ENCODE measurements at regions not wholly inside any gene's neighbourhood (a gene's known extent, or its start where the extent isn't known, plus 50 kb on each side); places are given as distances from the start of the nearest gene placed in this dataset.

DNA sequence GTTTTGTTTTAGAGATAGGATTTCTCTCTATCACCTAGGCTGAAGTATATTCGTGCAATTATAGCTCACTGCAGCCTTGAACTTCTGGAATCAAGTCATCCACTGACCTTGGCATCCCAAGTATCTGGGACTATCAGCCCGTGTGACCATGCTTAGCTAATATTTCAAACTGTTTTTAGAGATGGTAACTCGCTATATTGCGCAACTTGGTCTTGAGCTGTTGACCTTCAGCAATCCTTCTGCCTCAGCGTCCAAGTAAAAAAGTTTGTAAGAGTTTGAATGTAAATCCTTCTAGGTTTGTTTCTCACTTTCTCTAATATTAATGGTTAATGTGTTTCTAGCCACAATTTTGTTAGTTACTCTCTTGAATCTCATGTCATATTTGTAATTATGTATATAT lies 1243.5 kb upstream of the CADM2 start:
- no peaks in the 10 kb centered on the region for H3K79me2 ChIP-seq (replicated peaks; ENCODE audit: insufficient read depth, low read length)
- no peak overlapping the region for H3K4me2 ChIP-seq (ENCODE audit: low read length)
- no peak for TF ChIP-seq TAF1 (IDR thresholded peaks at IDR 0.05; ENCODE audit: low read depth)
- TF ChIP-seq RAD21 (conservative IDR thresholded peaks at IDR 0.05) = no peak
- TF ChIP-seq EZH2 (IDR thresholded peaks at IDR 0.05; ENCODE audit: borderline replicate concordance, insufficient read depth, low read length, poor library complexity, severe bottlenecking) = no peak
- TF ChIP-seq EP300 (conservative IDR thresholded peaks at IDR 0.05; ENCODE audit: poor library complexity, severe bottlenecking) = no peak
- TF ChIP-seq POLR2AphosphoS5 (IDR thresholded peaks at IDR 0.05) = no peak
- TF ChIP-seq, protein P1, sequence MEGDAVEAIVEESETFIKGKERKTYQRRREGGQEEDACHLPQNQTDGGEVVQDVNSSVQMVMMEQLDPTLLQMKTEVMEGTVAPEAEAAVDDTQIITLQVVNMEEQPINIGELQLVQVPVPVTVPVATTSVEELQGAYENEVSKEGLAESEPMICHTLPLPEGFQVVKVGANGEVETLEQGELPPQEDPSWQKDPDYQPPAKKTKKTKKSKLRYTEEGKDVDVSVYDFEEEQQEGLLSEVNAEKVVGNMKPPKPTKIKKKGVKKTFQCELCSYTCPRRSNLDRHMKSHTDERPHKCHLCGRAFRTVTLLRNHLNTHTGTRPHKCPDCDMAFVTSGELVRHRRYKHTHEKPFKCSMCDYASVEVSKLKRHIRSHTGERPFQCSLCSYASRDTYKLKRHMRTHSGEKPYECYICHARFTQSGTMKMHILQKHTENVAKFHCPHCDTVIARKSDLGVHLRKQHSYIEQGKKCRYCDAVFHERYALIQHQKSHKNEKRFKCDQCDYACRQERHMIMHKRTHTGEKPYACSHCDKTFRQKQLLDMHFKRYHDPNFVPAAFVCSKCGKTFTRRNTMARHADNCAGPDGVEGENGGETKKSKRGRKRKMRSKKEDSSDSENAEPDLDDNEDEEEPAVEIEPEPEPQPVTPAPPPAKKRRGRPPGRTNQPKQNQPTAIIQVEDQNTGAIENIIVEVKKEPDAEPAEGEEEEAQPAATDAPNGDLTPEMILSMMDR (IDR thresholded peaks at IDR 0.05; ENCODE audit: poor library complexity, severe bottlenecking) = no peak
- TF ChIP-seq, protein P2, sequence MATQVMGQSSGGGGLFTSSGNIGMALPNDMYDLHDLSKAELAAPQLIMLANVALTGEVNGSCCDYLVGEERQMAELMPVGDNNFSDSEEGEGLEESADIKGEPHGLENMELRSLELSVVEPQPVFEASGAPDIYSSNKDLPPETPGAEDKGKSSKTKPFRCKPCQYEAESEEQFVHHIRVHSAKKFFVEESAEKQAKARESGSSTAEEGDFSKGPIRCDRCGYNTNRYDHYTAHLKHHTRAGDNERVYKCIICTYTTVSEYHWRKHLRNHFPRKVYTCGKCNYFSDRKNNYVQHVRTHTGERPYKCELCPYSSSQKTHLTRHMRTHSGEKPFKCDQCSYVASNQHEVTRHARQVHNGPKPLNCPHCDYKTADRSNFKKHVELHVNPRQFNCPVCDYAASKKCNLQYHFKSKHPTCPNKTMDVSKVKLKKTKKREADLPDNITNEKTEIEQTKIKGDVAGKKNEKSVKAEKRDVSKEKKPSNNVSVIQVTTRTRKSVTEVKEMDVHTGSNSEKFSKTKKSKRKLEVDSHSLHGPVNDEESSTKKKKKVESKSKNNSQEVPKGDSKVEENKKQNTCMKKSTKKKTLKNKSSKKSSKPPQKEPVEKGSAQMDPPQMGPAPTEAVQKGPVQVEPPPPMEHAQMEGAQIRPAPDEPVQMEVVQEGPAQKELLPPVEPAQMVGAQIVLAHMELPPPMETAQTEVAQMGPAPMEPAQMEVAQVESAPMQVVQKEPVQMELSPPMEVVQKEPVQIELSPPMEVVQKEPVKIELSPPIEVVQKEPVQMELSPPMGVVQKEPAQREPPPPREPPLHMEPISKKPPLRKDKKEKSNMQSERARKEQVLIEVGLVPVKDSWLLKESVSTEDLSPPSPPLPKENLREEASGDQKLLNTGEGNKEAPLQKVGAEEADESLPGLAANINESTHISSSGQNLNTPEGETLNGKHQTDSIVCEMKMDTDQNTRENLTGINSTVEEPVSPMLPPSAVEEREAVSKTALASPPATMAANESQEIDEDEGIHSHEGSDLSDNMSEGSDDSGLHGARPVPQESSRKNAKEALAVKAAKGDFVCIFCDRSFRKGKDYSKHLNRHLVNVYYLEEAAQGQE (IDR thresholded peaks at IDR 0.05; ENCODE audit: borderline replicate concordance) = no peak
- no peak for TF ChIP-seq SMC3 (conservative IDR thresholded peaks at IDR 0.05; ENCODE audit: poor library complexity)
- TF ChIP-seq MXI1 (conservative IDR thresholded peaks at IDR 0.05; ENCODE audit: poor library complexity, severe bottlenecking) = no peak
- no peaks in the 10 kb centered on the region for H3K9me3 ChIP-seq (ENCODE audit: low read length)
- no peaks in the 10 kb centered on the region for H3K9me2 ChIP-seq (ENCODE audit: insufficient read depth, low read length)
- H4K20me1 ChIP-seq (ENCODE audit: insufficient read depth) = no peaks in the 10 kb centered on the region
- H3F3A ChIP-seq (ENCODE audit: insufficient read depth, low read length, poor library complexity, severe bottlenecking) = no peaks in the 10 kb centered on the region
- H3K36me3 ChIP-seq (ENCODE audit: insufficient read depth, low read length) = no peaks in the 10 kb centered on the region
- no peak overlapping the region for H3K4me3 ChIP-seq (ENCODE audit: low read length)
- no peaks in the 10 kb centered on the region for H3K27me3 ChIP-seq (ENCODE audit: insufficient read depth, low read depth, low read length)
- no peak overlapping the region for H3K27ac ChIP-seq (ENCODE audit: low read length)
- H2AFZ ChIP-seq (ENCODE audit: low read depth, low read length) = no peak overlapping the region
- H3K9ac ChIP-seq (ENCODE audit: low read length) = no peak overlapping the region

DNA sequence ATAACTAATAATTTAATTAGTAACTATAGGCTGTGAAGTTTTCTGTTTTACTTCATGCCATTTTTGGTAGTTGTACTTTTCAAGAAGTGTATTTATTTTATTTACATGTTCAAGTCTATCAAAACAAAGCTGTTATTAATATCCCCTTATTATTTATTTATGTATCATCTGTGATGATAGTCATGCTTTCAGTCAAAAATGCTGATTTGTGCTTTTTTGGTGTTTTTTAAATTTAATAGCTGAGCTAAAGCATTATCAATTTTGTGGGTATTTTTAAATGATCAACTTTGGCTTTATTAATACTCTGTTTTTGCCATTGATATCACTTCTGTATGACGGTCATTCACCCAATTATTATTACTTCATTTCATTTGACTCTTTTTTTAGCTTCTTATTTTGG lies 1229.2 kb upstream of the CADM2 start:
- Histone ChIP-seq H3K27me3 (ENCODE audit: insufficient read depth, low read depth, low read length) (no peaks in the 10 kb centered on the region), H3F3A (ENCODE audit: insufficient read depth, low read length, poor library complexity, severe bottlenecking) (no peaks in the 10 kb centered on the region), H3K79me2 (replicated peaks; ENCODE audit: insufficient read depth, low read length) (no peaks in the 10 kb centered on the region), H3K4me3 (ENCODE audit: low read length) (no peak overlapping the region), H3K9me3 (ENCODE audit: low read length) (peaks cover 13% of the 10 kb centered on the region), H4K20me1 (ENCODE audit: insufficient read depth) (no peaks in the 10 kb centered on the region), H3K27ac (ENCODE audit: low read length) (no peak overlapping the region), H3K4me2 (ENCODE audit: low read length) (no peak overlapping the region), H3K36me3 (ENCODE audit: insufficient read depth, low read length) (no peaks in the 10 kb centered on the region), H3K9ac (ENCODE audit: low read length) (no peak overlapping the region), H3K9me2 (ENCODE audit: insufficient read depth, low read length) (no peaks in the 10 kb centered on the region), H2AFZ (ENCODE audit: low read depth, low read length) (no peak overlapping the region)
- TF ChIP-seq MXI1 (conservative IDR thresholded peaks at IDR 0.05; ENCODE audit: poor library complexity, severe bottlenecking) = no peak
- no peak for TF ChIP-seq EZH2 (IDR thresholded peaks at IDR 0.05; ENCODE audit: borderline replicate concordance, insufficient read depth, low read length, poor library complexity, severe bottlenecking)
- TF ChIP-seq, protein P1 (IDR thresholded peaks at IDR 0.05; ENCODE audit: poor library complexity, severe bottlenecking) = no peak
- TF ChIP-seq, protein P2 (IDR thresholded peaks at IDR 0.05; ENCODE audit: borderline replicate concordance) = no peak
- no peak for TF ChIP-seq TAF1 (IDR thresholded peaks at IDR 0.05; ENCODE audit: low read depth)
- no peak for TF ChIP-seq EP300 (conservative IDR thresholded peaks at IDR 0.05; ENCODE audit: poor library complexity, severe bottlenecking)
- TF ChIP-seq SMC3 (conservative IDR thresholded peaks at IDR 0.05; ENCODE audit: poor library complexity) = no peak
- no peak for TF ChIP-seq POLR2AphosphoS5 (IDR thresholded peaks at IDR 0.05)
- no peak for TF ChIP-seq RAD21 (conservative IDR thresholded peaks at IDR 0.05)
